ENCODE measurements at regions not wholly inside any gene's neighbourhood (a gene's known extent, or its start where the extent isn't known, plus 50 kb on each side); places are given as distances from the start of the nearest gene placed in this dataset.

DNA sequence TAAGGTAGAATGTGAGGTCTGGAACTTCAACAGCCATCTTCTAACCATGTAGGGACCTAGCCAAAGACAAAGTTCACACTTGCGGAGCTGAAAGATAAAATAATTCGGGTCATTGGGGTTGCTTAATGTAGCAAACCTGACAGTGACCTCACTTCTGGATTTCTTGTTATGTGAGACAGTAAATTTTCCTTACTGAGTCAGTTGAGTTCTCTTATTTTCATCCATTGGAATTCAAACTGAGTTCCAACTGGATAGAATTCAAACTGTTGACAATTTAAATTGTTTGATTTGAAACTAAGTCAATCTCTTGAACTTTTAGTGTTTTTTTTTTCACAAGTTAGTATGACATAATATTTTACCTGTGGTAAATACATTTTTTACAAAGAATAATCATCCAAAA, 406.5 kb downstream of the ADAMTS20 start:
- TF ChIP-seq RAD21 (IDR thresholded peaks at IDR 0.05; ENCODE audit: insufficient read depth, low read depth, low read length), result no peak
- TF ChIP-seq CREB1 (IDR thresholded peaks at IDR 0.05; ENCODE audit: low read depth), result no peak
- TF ChIP-seq CTCF (IDR thresholded peaks at IDR 0.05 in 2 of 3, conservative IDR thresholded peaks at IDR 0.05 in 1 of 3; ENCODE audit: control insufficient read depth in 2 of 3, extremely low read depth in 1 of 3, insufficient read depth in 1 of 3, low read depth in 3 of 3, low read length in 3 of 3), result no peak
- no peak for TF ChIP-seq GABPA (IDR thresholded peaks at IDR 0.05; ENCODE audit: low read depth)
- no peak for TF ChIP-seq SIN3A (IDR thresholded peaks at IDR 0.05; ENCODE audit: low read depth, low read length)
- TF ChIP-seq RFX5 (IDR thresholded peaks at IDR 0.05; ENCODE audit: low read depth, low read length), result no peak
- TF ChIP-seq EZH2 (IDR thresholded peaks at IDR 0.05; ENCODE audit: borderline replicate concordance, control insufficient read depth, low read depth, low read length), result no peak
- TF ChIP-seq JUND (IDR thresholded peaks at IDR 0.05; ENCODE audit: low read depth, low read length), result no peak

All from GM12878 (cell line).